Fibroblast of gingiva (primary cell): ENCODE measurements at regions not wholly inside any gene's neighbourhood (a gene's known extent, or its start where the extent isn't known, plus 50 kb on each side); places are given as distances from the start of the nearest gene placed in this dataset.
A peak's percentile ranks its signal among the peaks of the same experiment; 100 is the strongest.

Experiments used
- DNase-seq: peaks from one replicate; pipeline ENCODE4 v3.0.0-alpha.2; 2011; ENCODE audit warnings: low read depth

DNA sequence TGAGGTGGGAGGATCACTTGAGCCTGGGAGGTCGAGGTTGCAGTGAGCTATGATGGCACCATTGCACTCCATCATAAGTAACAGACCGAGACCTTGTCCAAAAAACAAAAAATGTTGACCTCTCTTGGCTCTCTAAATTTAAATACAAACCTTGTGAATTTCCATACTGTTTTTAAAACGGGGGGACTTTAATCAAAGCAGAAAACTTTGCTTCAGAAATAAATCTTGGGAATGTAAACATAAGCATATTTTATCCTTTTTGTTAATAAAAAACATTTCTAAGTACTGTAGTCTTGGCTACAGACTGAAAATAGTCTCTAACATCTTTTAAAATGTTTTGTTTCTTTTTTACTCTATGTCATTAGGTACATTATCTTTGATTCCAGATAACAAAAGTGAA, 130.7 kb upstream of the RASSF8 start:
- peak; percentile 61 for DNase-seq

DNA sequence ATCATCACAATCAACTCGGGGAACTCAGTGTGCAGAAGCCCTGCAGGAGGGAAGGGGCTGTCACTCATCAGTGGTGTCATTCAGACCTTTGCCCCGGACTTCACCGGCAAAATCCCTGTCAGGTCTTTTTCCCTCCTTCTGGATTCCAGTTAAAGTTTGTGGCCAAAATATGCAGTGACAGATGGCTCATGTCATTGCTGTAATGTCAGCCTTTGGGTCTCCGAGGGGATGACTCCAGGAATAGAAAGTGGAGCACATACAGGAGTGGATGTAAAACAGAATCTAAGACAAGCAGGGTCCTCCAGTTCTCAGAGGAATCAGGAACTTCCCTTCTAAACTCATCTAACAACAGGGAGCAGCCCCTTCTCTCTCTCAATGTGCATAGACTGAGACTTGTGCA, 130.3 kb upstream of the RASSF8 start:
- no peak for DNase-seq

DNA sequence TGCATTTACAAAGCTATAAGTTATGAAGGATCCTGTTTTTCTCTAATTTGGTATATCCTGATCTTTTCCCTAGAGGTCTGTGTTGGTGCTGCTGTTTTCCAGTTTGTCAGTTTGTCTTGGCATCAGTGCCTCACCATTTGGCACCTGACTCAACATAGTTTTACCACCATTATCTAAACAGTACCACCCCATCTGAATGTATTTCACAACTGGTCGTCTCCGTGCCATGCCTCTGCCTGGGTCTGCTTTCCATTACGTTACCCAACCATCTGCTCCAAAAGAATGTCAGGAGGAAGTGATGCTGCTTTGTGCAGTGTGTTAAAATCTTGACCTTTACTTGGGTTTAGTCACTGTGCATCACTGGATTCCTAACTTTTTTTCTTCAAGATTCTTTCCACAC, 129.3 kb upstream of the RASSF8 start:
- DNase-seq: peak; percentile 100

DNA sequence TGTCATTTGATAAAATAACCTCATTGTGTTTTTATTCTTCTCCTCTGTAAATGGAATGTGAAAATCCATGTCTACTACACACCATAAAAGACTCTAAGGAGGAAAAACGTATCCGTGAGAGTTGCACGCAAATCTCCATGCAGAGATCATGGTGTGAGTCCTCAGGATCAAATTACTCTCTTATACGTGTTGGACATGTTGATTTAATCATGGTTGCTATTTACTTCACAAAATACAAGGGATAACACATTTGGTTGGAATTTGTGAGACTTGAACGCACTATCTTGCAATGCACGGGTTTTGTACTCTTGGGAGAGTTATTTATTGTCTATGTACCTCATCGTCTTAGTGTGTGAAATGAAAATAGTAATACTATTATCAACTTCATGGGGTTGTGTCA, 128.0 kb upstream of the RASSF8 start:
- peak; percentile 90 for DNase-seq

DNA sequence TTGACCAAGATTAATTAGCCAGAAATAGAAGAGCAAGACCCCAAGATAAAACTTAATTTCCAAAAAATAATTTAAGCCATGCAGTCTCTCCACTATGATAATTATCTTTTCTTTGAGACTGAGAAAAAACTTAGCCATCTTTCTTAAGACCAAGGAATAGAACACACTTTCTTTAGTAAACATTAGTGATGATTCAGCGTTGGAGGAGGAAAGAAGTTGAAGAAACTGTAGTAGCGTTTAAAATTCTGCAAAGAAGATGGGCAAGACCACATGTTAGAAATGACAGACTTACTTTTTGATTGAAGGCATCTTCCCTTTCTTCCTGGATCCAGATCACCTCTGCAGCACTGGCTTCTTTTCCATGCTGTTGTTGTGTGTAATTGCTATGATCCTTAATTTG, 124.8 kb upstream of the RASSF8 start:
- DNase-seq: no peak

DNA sequence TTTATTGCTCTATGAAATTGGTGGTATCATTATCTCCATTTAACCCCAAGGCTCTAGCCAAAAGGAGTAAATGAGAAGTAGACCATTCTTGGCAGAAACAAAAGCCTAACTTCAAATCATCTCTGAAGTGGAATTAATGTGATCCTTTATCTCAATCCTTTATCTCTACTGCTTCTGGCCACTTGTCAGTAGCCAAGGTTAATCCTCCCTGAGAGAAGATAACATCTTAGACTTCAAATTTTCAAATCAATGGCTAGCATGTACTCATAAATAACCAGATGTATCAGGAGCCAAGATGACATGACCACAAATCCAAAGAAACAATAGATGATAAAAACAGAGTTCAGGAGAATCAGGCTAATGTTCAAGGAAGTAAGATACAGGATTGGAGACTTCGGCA, 123.1 kb upstream of the RASSF8 start:
- DNase-seq: no peak

DNA sequence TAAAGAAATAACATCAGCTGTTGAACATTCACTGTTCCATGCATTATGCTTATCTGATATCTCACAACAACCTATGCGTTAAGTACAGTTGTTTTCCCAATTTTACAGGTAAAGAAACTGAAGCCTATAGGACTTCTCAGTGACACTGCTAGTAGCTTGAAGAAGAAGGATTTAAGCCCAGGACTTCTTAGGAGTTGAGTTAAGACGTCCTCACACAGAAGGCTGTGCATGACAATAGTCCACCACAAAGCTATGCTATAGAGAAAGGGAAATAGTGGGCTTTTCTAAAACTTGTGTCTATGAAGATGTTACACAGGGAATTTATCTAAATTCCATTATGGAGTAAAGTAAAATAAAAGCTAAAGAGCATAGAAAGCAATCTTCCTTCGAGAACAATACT, 120.5 kb upstream of the RASSF8 start:
- DNase-seq: no peak

DNA sequence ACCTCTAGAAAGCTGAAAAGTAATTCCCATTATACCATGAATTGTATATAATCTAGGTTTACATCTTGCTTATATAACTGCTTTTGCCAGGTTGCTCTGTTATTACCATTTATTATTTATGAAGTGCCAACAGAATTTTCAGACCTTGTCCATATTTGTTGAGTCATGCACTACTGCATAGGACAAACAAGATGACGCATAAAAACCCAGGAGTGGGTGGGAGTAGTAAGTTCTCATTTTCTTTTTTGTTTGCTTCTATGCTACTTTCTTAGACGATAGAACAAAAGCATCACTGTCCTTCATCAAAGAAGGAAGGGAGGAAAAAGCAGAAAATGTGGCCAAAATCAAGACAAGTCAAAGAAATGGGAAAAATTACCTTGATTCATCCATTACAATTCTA, 119.0 kb upstream of the RASSF8 start:
- DNase-seq: peak; percentile 52

DNA sequence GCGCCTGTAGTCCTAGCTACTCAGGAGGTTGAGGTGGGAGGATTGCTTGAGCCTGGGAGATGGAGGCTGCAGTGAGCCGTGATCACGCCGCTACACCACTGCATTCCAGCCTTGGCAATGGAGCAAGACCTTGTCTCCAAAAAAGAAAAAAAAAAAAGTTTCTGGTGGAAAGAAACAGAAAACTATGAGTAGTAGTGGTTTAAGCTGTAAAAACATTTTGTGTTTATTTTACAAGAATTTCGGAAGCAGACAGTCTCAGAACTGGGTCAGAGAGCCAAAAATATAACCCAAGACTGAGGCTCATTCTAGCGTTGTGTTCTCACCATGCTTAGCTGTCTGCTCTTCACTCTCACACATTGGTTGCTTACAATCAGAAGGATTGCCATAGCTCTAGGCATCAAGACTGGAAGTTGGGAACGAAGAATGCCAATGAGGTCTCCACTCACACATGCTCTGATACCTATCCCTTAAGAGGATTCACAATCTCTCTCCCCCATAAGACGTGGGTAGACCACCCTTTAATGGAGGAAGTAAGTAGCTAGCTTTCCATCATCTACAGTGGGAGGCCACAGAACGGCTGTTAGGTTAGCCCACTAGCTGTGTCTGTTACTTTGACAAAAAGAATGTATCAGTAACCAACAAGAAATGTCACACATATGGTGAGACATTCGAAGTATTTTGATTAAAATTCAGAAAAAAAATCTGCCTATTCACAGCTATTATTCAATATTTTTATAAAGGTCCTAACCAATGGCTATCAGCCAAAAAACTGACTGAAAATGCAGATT, 117.6 kb upstream of the RASSF8 start:
- peak; percentile 84 for DNase-seq

DNA sequence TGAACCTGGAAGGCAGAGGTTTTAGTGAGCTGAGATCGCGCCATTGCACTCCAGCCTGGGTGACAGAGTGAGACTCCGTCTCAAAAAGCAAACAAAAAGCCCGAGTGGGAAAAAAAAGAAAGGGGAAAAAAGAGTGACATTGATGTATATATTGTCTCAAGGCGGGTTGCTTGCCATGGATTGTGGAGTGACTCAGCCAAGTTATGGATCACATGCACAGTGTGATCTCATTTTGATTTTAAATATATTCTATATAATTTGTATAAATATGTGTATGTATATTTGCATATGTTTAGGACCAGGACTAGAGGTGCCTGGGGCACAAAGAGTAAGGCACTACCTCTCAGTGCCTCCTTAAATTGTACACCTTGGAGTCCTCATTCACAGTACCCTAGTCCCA, 116.2 kb upstream of the RASSF8 start:
- DNase-seq: no peak

DNA sequence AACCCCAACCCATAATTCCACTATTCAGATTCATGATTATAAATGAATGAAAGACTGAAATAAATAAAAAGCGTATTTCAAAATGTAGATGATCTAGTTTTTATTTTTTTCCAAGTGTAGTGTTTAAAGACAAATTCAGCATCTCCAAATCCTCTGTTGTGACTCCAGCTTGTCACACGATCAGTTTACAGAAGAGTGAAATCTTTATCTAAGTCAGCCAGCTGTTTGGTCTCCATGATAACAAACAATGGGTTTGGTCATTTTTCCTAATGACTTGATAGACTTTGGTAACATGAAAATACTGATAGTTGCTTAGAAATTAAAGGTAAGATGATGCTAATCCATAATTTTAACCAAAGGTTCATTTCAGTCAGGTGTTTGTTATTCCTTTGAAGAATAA, 114.5 kb upstream of the RASSF8 start:
- no peak for DNase-seq

DNA sequence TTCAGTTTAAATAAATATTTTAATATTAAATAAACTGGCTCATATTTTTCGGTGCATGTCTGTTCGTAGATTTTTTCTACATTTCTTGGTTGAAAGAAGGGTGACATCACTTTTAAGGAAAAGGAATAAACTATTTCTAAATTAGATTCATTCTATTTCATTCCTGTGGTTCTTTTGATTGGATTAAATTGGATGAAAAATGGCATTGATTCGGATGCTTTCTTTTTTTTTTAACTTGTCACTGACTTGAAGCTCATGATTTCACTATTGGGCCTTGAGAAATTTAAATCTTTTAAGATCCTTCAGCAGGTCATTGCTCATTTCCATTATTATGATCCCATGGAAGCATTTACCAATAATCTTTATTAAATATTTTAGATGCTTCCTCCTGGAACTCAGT, 113.1 kb upstream of the RASSF8 start:
- DNase-seq: no peak

DNA sequence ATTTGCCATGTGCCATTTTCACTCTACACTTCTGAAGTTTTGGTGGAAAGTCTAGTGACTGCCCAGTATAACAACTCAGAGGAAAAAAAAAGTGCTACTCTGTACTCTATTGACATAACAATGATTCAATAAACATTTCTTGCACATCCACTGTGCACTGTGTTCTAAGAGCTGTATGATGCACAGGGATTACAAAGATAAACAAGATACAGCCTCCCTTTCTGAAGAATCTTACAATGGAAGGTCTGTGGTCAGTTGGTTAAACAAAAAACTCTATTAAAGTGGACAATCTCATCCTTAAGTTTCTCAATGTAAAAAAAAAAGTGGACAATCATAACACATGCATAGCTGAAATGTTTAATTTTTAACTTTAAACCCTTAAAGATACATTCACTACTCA, 105.7 kb upstream of the RASSF8 start:
- DNase-seq: peak; percentile 57

DNA sequence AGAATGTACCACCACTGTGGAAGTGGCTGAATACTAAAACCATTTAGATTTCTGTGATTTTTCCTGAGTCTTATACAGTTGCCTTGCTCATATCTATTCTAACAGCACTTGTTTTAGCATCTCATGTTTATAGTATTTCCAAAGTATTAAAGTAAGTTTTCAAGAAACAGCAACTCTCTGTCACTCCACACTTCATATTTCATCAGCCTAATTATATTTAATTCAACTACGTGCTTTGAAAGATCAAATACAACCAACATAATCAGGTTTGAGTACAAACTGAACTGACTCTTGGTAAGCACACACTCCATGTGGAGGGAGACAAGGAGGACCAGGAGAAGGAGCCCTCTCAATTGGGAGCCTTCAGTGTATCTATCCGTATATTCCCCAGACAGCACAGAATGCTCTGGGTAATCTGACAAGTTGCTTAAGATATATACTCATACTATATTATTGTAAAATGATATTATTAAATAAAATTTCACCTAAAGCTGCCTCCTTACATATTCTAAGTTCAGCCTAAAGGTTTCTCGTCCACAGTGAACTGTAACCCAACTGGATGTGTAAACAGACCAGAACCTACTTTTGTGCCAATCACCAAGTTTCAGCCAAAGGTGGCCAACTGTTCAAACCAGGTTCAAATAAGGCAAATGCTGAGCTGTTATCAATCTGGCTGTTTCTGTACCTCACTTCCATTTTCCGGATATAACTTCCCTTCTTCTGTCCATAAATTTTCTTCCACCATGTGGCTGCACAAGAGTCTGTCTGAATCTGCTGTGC, 105.0 kb upstream of the RASSF8 start:
- DNase-seq: no peak

DNA sequence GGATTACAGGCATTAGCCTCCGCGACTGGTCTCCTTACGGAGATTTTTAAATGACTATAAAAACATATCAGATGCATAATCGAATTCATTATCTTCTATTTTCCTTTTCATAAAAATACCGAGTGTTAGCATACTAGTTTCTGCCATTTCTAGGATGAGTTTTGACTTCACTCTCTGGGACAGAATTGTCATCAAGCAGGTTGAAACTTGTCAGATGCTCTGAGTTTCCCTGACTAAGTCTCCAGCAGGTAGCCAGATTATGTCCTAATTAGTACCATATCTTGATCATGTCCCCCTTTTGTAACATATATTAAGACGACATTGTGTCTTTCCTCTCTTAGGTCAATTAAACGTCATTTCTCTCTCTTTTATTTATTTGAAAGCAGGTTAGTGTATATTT, 103.5 kb upstream of the RASSF8 start:
- no peak for DNase-seq

DNA sequence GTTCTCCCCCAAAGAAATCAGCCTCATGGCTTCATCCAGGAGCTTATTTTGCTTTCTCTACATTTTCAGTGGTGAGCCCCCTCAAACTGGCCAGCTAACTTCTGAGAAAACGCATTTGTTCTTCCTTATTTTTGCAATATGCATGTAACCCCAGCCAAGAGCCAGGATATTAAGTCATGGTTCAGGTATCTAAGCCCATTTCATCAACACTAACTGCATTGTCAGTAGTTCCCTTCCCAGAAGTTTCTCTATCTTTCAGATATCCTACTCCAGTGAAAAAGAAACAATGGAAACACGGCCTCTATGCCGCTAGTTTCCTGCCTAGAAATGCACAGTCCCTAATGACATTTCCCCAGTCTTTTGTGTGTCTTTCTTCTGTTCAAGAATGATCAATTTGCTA, 102.8 kb upstream of the RASSF8 start:
- DNase-seq: peak; percentile 24

DNA sequence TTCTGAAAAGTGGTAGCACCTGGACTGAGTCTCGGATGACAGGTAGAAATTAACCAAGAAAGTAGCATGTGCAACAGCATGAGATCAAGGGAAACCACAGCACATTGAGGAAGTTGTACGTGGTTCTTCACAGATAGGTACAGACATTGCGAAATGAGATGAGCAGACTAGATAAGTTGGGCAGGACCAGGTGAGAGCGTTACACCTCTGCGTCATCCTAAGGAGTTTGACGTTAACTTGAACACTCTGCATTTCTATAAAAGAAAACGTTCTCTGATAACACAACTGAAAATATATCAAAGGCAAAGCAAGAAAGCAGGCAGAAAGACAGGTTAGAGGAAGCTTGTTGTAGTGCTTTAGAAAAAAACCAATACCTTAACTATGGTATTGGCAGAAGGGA, 98.5 kb upstream of the RASSF8 start:
- no peak for DNase-seq

DNA sequence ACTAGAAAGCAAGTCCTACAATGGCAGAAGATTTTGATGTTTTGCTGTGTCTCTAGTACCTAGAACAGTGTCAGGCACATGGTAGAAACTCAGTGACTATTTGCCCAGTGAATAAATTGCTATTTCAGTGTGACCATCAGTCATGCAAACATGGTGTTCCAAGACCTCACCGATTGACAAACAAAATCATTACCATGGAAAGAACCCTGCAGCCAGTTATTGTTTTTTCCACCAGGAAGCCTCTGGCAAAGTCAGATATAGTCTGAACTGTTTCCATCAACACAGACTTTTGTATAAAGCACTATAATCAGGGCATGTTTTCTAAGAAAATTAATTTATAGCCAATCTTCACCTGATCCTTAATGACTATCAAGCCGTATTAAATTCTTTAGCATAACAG, 97.3 kb upstream of the RASSF8 start:
- no peak for DNase-seq

DNA sequence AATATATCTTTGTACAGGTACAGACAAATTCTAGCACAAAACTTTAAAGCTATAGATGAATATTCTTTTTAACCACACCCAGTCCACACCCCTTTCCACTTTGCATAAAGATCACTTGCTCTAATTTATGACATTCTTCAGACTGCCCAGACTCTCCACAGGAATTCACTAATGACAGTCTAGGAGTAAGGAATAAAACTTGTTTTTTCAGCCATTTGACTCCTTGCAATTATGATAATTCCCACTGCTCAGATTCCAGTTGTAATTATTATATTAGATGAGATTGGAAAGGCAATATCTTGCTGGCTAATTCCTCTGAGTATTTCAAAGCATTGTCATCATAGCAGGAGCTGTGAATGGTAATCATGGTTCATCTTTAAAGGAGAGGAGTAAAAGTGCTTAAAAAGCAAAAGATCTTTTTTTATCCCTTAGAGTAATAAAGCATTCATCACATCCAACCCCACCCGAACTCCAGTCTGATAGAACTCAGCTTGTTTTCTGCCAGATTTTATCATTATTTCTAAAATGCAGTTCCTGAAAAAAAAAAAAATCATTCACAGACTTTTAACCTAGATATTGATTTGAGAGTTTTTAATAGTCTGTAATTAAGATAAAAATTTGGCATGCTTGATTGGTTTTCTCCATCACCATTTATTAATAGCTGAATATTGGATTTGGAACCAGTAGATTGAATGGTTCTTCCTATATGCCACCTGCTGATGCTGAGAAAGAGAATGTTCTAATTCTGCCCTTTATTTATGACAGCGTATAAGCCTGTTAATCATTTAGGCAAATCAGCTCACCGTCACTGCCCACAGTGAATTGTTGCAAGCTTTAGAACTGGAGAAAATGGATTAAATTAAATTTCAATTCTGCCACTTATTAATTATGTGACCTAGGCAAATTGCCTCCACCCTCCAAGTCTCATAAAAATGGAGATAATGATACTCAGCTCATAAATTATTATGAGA, 93.9 kb upstream of the RASSF8 start:
- DNase-seq: no peak

DNA sequence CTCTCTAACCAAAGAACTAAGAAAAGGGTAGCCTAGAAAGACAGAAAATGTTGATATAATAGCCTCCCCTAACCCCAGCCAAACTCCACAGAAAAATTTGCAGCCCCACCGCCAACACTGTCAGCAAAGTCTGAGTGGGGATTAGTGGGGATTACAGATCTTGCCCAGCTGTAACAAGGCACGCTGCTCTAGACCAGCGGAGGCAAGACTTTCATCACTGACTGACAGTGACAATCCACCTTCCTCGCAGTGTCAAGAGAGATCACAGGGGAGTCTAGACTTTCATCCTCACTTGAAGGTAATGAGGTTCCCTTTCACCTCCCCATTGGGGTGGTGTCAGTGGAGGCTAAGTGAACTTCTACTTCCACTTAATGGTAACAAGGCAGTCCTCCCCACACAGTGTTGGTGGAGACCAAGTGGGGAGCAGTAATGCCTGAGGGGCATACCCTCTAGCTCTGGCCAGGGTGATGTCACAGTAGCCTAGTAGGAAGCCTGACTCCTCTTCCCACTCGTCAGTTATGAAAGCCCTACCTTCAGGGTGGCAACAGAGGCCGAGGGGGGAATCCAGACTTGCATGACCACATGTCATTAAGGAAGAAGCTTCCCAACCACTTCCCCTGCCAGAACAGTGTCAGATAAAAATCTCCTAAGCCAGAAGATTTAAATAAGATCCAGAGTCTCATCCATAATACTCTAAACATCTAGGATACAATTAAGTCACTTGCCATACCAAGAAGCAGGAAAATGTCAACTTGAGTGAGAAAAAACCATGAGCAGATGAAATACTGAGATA, 91.7 kb upstream of the RASSF8 start:
- DNase-seq: no peak

DNA sequence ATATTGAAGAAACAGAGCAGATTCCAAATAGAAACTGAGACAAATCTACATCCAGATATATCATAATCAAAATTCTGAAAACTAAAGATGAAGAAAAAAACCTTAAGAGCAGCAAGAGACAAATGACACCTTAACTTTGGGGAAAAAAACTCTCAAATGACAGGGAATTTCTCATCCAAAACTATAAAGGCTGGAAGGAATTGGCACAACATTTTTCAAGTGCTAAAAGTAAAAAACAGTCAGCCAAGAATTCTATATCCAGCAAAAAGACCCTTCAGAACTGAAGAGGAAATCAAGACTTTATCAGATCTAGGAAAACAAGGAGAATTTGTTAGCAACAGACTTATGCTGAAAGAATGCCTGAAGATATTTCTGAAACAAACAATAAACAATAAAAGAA, 90.3 kb upstream of the RASSF8 start:
- no peak for DNase-seq

DNA sequence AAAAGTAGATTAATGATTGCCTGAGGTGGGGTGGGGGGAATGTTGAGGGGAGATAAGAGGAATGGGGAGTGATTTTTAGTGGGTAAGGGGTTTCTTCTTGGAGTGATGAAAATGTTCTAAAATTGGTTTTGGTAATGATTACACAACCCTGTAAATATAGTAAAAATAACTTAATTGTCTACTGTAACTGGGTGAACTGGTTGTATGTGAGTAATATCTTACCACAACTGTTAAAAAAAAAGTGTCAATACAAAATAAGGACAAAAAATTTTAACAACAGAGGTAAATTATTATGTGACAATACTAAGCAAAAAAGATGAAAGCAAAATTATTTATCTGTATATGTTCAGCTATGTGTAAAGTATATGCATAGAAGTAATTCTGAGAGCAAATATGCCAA, 86.3 kb upstream of the RASSF8 start:
- DNase-seq: no peak
